Keratinocyte (primary cell): ENCODE measurements at regions not wholly inside any gene's neighbourhood (a gene's known extent, or its start where the extent isn't known, plus 50 kb on each side); places are given as distances from the start of the nearest gene placed in this dataset.
"Not testable (repeated sequence)": the region's sequence is repeated elsewhere in the genome, so short reads cannot be mapped to it uniquely, and the experiment has no call there.

ENCODE experiments used
- DNase-seq: peaks from one replicate; pipeline ENCODE4 v3.0.0-alpha.2; 2011; ENCODE audit warnings: low read depth, missing footprints, low spot score
- FAIRE-seq: peaks from 2 replicates; lab custom pipeline; 2011; peaks lifted over from hg19 to GRCh38; lab: Jason Lieb, UNC
- H2AFZ ChIP-seq: 2 replicates; pipeline ENCODE4 v1.6.0; 2012; ENCODE audit warnings: low read length, control low read depth, inconsistent platforms; ENCODE audit not compliant: control insufficient read depth
- H3K27ac ChIP-seq: 2 replicates; pipeline ENCODE4 v1.5.1; 2011; ENCODE audit warnings: low read length; ENCODE audit not compliant: control insufficient read depth, insufficient read depth
- H3K27me3 ChIP-seq: 3 replicates; pipeline ENCODE4 v1.6.0; 2011; ENCODE audit warnings: low read length; ENCODE audit not compliant: control insufficient read depth, insufficient read depth; ENCODE audit errors: extremely low read depth
- H3K36me3 ChIP-seq, 2 experiments: 2 replicates in 1 of 2; 3 replicates in 1 of 2; pipeline ENCODE4 v1.5.1; 2011; ENCODE audit warnings: low read length in 2 of 2, mild to moderate bottlenecking in 1 of 2; ENCODE audit not compliant: control insufficient read depth in 2 of 2, insufficient read depth in 2 of 2; ENCODE audit errors: extremely low read depth in 1 of 2
- H3K4me1 ChIP-seq: 3 replicates; pipeline ENCODE4 v1.5.1; 2011; ENCODE audit warnings: low read length; ENCODE audit not compliant: control insufficient read depth, insufficient read depth; ENCODE audit errors: extremely low read depth
- H3K4me2 ChIP-seq: 3 replicates; pipeline ENCODE4 v1.6.0; 2011; ENCODE audit warnings: low read depth, low read length; ENCODE audit not compliant: control insufficient read depth, insufficient read depth; ENCODE audit errors: extremely low read depth
- H3K4me3 ChIP-seq, 3 experiments: fragments of 200-600 bp in 1 of 3; sonication (generic) in 1 of 3; 2 replicates in 2 of 3; 3 replicates in 1 of 3; pipeline ENCODE4 v1.5.1; 2011 to 2016; ENCODE audit warnings: low read length in 3 of 3, mild to moderate bottlenecking in 3 of 3, control low read depth in 2 of 3, inconsistent platforms in 1 of 3, low read depth in 1 of 3, mixed read lengths in 1 of 3, mixed run types in 1 of 3, moderate library complexity in 1 of 3; ENCODE audit not compliant: control insufficient read depth in 2 of 3, insufficient read depth in 2 of 3; ENCODE audit errors: extremely low read depth in 1 of 3
- H3K79me2 ChIP-seq: 2 replicates; pipeline ENCODE4 v1.6.0; 2012; ENCODE audit warnings: low read length; ENCODE audit not compliant: control insufficient read depth, insufficient read depth
- H3K9ac ChIP-seq: 3 replicates; pipeline ENCODE4 v1.6.0; 2011; ENCODE audit warnings: low read length; ENCODE audit not compliant: control insufficient read depth, insufficient read depth; ENCODE audit errors: extremely low read depth
- H3K9me1 ChIP-seq: 3 replicates; pipeline ENCODE4 v1.6.0; 2011; ENCODE audit warnings: low read length; ENCODE audit not compliant: control insufficient read depth, insufficient read depth; ENCODE audit errors: extremely low read depth
- H3K9me3 ChIP-seq: 2 replicates; pipeline ENCODE4 v1.5.1; 2012; ENCODE audit warnings: low read depth, low read length; ENCODE audit not compliant: control insufficient read depth
- H4K20me1 ChIP-seq: 3 replicates; pipeline ENCODE4 v1.6.0; 2011; ENCODE audit warnings: low read length; ENCODE audit not compliant: control insufficient read depth, insufficient read depth; ENCODE audit errors: extremely low read depth
- EZH2 ChIP-seq: IDR thresholded peaks from one replicate; pipeline ENCODE4 v1.6.1; 2012; ENCODE audit warnings: inconsistent platforms, mild to moderate bottlenecking, low read length, moderate library complexity
- dilution Hi-C: fragments of 300-500 bp; cut with MboI; formaldehyde crosslinking; loops from one replicate; pipeline ENCODE4 v1.7.0; 2020; ENCODE audit warnings: low sequenced_read_pairs; ENCODE audit not compliant: extremely low pct_ligation_motif_present
- TF ChIP-seq, protein P1 (sequence below), 3 experiments: IDR thresholded peaks in 1 of 3; conservative IDR thresholded peaks in 1 of 3; optimal IDR thresholded peaks in 1 of 3; 2 replicates in 2 of 3; 3 replicates in 1 of 3; pipeline versions ENCODE3 to v1.5.1; 2011; ENCODE audit warnings: low read length in 3 of 3, mild to moderate bottlenecking in 3 of 3, moderate library complexity in 2 of 3, control low read depth in 1 of 3, inconsistent platforms in 1 of 3; ENCODE audit not compliant: insufficient read depth in 2 of 3; ENCODE audit errors: extremely low read depth in 1 of 3

- no peak overlapping the region for H3K4me2 ChIP-seq
- H4K20me1 ChIP-seq = no peaks in the 10 kb centered on the region
- H3K79me2 ChIP-seq = no peaks in the 10 kb centered on the region
- H3K4me1 ChIP-seq = no peaks in the 10 kb centered on the region
- H3K9ac ChIP-seq = no peak overlapping the region
- H3K27ac ChIP-seq = no peak overlapping the region
- no peaks in the 10 kb centered on the region for H3K27me3 ChIP-seq
- TF ChIP-seq EZH2 = no peak
- TF ChIP-seq, protein P1, sequence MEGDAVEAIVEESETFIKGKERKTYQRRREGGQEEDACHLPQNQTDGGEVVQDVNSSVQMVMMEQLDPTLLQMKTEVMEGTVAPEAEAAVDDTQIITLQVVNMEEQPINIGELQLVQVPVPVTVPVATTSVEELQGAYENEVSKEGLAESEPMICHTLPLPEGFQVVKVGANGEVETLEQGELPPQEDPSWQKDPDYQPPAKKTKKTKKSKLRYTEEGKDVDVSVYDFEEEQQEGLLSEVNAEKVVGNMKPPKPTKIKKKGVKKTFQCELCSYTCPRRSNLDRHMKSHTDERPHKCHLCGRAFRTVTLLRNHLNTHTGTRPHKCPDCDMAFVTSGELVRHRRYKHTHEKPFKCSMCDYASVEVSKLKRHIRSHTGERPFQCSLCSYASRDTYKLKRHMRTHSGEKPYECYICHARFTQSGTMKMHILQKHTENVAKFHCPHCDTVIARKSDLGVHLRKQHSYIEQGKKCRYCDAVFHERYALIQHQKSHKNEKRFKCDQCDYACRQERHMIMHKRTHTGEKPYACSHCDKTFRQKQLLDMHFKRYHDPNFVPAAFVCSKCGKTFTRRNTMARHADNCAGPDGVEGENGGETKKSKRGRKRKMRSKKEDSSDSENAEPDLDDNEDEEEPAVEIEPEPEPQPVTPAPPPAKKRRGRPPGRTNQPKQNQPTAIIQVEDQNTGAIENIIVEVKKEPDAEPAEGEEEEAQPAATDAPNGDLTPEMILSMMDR (optimal IDR thresholded peaks at IDR 0.05 in 1 of 3, IDR thresholded peaks at IDR 0.05 in 1 of 3, conservative IDR thresholded peaks at IDR 0.05 in 1 of 3; ENCODE audit: extremely low read depth in 1 of 3, insufficient read depth in 2 of 3, low read length in 3 of 3) = no peak
- H3K4me3 ChIP-seq = no peak overlapping the region
- DNase-seq = no peak
- H3K9me3 ChIP-seq = no peaks in the 10 kb centered on the region
- no peak overlapping the region for H2AFZ ChIP-seq
- no peaks in the 10 kb centered on the region for H3K9me1 ChIP-seq
- FAIRE-seq = no peak
- dilution Hi-C loops = no loop called here
- no peaks in the 10 kb centered on the region for H3K36me3 ChIP-seq
Observed at GRCh38 chr2:142380372-142380771, 249.6 kb upstream of the LRP1B start.

DNA sequence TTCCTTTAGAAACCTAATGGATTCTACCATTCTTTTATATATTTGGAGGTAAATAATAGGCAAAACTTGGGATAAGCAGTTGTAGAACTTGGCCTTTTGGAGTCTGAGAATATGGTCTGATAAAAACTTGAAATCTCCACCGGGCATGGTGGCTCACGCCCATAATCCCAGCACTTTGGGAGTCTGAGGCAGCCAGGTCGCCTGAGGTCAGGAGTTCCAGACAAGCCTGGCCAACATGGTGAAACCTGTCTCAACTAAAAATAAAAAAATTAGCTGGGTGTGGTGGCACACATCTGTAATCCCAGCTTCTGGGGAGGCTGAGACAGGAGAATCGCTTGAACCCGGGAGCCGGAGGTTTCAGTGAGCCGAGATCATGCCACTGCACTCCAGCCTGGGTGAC lies 231.3 kb upstream of the LRP1B start:
- H3K4me2 ChIP-seq, H3K9me3 ChIP-seq, dilution Hi-C loops, H3K9ac ChIP-seq, H4K20me1 ChIP-seq, FAIRE-seq, H2AFZ ChIP-seq, H3K27ac ChIP-seq, H3K27me3 ChIP-seq, DNase-seq, H3K9me1 ChIP-seq, H3K4me1 ChIP-seq, H3K4me3 ChIP-seq, H3K36me3 ChIP-seq, H3K79me2 ChIP-seq: not testable (repeated sequence)

- no peak for FAIRE-seq
- dilution Hi-C loops = no loop called here
- no peaks in the 10 kb centered on the region for H3K9me1 ChIP-seq
- H3K79me2 ChIP-seq = no peaks in the 10 kb centered on the region
- no peak overlapping the region for H2AFZ ChIP-seq
- H4K20me1 ChIP-seq = no peaks in the 10 kb centered on the region
- no peaks in the 10 kb centered on the region for H3K9me3 ChIP-seq
- no peak for DNase-seq
- no peak overlapping the region for H3K4me2 ChIP-seq
- H3K4me1 ChIP-seq = no peaks in the 10 kb centered on the region
- H3K36me3 ChIP-seq = no peaks in the 10 kb centered on the region
- TF ChIP-seq, protein P1 (optimal IDR thresholded peaks at IDR 0.05 in 1 of 3, IDR thresholded peaks at IDR 0.05 in 1 of 3, conservative IDR thresholded peaks at IDR 0.05 in 1 of 3; ENCODE audit: extremely low read depth in 1 of 3, insufficient read depth in 2 of 3, low read length in 3 of 3) = no peak
- TF ChIP-seq EZH2 = no peak
- H3K27ac ChIP-seq = no peak overlapping the region
- no peaks in the 10 kb centered on the region for H3K27me3 ChIP-seq
- H3K9ac ChIP-seq = no peak overlapping the region
- H3K4me3 ChIP-seq = no peak overlapping the region
Observed at GRCh38 chr2:142347751-142348150, 216.9 kb upstream of the LRP1B start.
